Tibial nerve (tissue), 4 donors: ENCODE measurements at regions not wholly inside any gene's neighbourhood (a gene's known extent, or its start where the extent isn't known, plus 50 kb on each side); places are given as distances from the start of the nearest gene placed in this dataset.

Experiments
- CTCF ChIP-seq, 5 experiments: fragments of 200-600 bp in 3 of 5; fragments of 450-650 bp in 2 of 5; sonication (generic) in 3 of 5; IDR thresholded peaks; one replicate each; pipeline ENCODE4 v1.5.1; 2016 to 2019; ENCODE audit warnings: antibody characterized with exemption in 5 of 5, mild to moderate bottlenecking in 3 of 5, moderate library complexity in 2 of 5
- EP300 ChIP-seq, 2 donors: sonication (generic); formaldehyde crosslinking; IDR thresholded peaks; one replicate each; pipeline ENCODE4 v1.6.1; 2017; ENCODE audit warnings: antibody characterized with exemption in 2 of 2, mild to moderate bottlenecking in 1 of 2
- POLR2A ChIP-seq, 2 donors: fragments of 450-650 bp; IDR thresholded peaks; one replicate each; pipeline ENCODE4 v1.6.1; 2017; ENCODE audit warnings: antibody characterized with exemption in 2 of 2, mild to moderate bottlenecking in 2 of 2, moderate library complexity in 2 of 2

- TF ChIP-seq CTCF (IDR thresholded peaks at IDR 0.05), result no peak
- no peak for TF ChIP-seq POLR2A (IDR thresholded peaks at IDR 0.05)
- no peak for TF ChIP-seq EP300 (IDR thresholded peaks at IDR 0.05)
Measured at GRCh38 chr1:228860911-228861831, 125.9 kb downstream of the RHOU start.
